ENCODE measurements at regions not wholly inside any gene's neighbourhood (a gene's known extent, or its start where the extent isn't known, plus 50 kb on each side); places are given as distances from the start of the nearest gene placed in this dataset.

DNA sequence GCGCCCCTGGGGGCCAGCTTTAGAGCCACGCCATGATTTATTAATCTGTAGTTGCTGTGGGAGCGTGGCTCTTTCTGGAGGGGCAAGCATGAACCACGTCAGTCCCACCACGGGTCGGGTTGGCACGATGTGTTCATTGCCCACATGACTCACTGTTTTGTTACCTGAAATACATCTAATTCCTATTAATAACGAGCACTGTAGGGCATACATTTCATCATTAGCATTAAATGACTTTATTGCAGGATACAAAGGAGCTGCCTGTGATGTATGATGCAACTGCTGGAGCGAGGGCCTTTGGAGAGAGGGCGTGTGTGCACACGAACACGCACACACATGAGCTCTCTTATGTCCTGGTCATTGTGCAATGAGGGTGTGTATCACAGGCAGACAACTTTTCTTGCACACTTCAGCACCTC is 127.0 kb downstream of the INHBB start:
- DNase-seq (ENCODE audit: extremely low read depth, low read depth): no peak

DNA sequence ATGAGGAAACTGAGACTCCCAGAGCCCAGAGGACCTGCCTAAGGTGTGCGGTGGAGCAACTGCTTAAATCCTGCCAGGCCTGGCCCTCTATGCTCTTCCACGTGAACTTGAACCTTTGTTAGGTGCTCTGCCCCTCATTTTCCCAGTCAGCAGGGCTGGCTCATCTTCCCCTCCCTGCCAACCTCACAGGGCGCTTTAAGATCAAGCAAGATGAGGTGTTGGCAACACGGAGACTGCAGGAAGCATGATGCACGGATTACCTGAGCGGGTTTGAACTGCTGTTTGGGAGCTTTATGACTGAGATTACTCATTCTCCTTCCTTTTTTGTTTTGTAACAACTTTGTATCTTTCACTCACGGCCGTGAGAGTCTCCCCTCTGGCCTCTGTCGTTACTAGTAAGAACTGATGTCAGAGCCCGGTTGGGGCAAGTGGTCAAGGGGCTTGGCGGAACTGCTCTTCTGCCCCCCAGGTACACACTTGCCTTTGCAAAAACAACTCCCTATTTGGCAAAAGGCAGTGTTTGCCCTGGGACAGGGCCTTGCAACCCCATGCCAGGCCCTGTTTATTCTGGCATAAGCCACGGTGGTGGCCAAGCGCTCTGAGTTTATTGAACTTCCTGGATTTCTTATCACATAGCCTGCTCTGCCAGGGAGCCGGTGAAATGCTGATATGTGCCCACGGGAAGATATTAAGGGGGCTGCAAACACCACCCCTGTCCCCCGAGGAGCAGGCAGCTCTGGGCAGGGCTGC is 127.8 kb downstream of the INHBB start:
- TF ChIP-seq, protein P1, sequence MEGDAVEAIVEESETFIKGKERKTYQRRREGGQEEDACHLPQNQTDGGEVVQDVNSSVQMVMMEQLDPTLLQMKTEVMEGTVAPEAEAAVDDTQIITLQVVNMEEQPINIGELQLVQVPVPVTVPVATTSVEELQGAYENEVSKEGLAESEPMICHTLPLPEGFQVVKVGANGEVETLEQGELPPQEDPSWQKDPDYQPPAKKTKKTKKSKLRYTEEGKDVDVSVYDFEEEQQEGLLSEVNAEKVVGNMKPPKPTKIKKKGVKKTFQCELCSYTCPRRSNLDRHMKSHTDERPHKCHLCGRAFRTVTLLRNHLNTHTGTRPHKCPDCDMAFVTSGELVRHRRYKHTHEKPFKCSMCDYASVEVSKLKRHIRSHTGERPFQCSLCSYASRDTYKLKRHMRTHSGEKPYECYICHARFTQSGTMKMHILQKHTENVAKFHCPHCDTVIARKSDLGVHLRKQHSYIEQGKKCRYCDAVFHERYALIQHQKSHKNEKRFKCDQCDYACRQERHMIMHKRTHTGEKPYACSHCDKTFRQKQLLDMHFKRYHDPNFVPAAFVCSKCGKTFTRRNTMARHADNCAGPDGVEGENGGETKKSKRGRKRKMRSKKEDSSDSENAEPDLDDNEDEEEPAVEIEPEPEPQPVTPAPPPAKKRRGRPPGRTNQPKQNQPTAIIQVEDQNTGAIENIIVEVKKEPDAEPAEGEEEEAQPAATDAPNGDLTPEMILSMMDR (IDR thresholded peaks at IDR 0.05; ENCODE audit: low read depth, low read length, missing control alignments): no peak
- no peak for DNase-seq (ENCODE audit: extremely low read depth, low read depth)
- H3K4me3 ChIP-seq (replicated peaks; ENCODE audit: low read depth, low read length): no peak overlapping the region

More for the DNA sequence above, 127.0 kb downstream of the INHBB start:
- TF ChIP-seq, protein P1 (IDR thresholded peaks at IDR 0.05; ENCODE audit: low read depth, low read length, missing control alignments): no peak
- no peak overlapping the region for H3K4me3 ChIP-seq (replicated peaks; ENCODE audit: low read depth, low read length)

DNA sequence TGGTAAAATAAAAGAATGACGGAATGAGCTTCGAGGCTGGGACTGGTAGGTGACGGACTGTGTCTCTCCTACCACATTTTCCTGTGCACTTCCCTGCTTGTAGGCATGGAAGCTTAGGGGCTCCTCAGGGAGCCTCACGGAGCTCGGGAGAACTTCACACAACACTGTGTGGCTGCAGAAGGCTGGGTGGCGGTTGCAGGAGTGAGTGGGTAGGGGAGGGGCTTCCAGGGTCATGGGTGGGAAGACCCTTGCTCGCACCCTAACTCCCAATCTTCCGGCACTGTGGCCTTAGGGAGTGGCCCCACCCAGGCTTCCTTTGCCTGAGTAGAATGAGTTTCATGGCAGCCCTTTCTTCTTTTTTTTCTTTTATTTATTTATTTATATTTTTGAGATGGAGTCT is 128.6 kb downstream of the INHBB start:
- H3K4me3 ChIP-seq (replicated peaks; ENCODE audit: low read depth, low read length): no peak overlapping the region
- TF ChIP-seq, protein P1 (IDR thresholded peaks at IDR 0.05; ENCODE audit: low read depth, low read length, missing control alignments): no peak
- DNase-seq (ENCODE audit: extremely low read depth, low read depth): no peak

DNA sequence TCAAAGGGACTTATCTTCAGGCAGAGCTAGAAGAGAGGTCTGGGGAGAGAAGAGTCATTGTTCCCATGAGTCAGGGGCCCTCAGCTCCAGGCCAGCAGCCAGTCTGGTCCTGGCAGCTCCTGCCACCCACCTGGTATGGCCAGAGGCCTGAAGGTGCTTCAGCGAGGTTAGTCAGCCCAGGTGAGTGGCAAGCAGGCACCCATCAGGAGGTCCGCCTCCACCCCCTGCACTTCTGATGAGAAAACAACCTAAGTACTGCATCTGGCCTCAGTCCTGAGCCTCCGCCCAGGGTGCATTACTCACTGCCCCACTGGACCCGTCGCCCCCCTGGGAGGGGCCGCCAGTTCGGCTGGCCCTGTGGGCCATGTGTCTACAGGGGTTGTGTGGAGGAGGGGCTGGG is 130.2 kb downstream of the INHBB start:
- H3K4me3 ChIP-seq (replicated peaks; ENCODE audit: low read depth, low read length): no peak overlapping the region
- no peak for DNase-seq (ENCODE audit: extremely low read depth, low read depth)
- TF ChIP-seq, protein P1 (IDR thresholded peaks at IDR 0.05; ENCODE audit: low read depth, low read length, missing control alignments): no peak

DNA sequence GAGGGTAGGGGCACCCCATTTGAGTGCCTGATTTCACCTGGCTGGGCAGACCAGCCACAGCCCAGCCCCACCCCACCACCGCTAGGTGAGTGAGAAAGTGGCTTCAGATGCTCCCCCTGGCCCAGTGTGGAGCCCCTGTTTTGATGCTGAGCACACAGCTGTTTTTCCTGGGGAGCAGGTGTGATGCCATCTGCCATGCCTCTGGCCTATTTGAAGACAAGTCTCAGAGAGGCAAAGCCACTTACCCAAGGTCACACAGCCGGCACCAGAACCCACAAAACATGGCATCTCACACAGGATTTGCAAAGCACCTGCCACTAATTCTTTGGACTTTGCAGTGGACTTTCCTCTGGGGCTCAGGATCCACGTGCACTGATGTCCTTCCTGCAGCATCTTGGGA is 131.3 kb downstream of the INHBB start:
- TF ChIP-seq, protein P1 (IDR thresholded peaks at IDR 0.05; ENCODE audit: low read depth, low read length, missing control alignments): no peak
- DNase-seq (ENCODE audit: extremely low read depth, low read depth): no peak
- no peak overlapping the region for H3K4me3 ChIP-seq (replicated peaks; ENCODE audit: low read depth, low read length)

DNA sequence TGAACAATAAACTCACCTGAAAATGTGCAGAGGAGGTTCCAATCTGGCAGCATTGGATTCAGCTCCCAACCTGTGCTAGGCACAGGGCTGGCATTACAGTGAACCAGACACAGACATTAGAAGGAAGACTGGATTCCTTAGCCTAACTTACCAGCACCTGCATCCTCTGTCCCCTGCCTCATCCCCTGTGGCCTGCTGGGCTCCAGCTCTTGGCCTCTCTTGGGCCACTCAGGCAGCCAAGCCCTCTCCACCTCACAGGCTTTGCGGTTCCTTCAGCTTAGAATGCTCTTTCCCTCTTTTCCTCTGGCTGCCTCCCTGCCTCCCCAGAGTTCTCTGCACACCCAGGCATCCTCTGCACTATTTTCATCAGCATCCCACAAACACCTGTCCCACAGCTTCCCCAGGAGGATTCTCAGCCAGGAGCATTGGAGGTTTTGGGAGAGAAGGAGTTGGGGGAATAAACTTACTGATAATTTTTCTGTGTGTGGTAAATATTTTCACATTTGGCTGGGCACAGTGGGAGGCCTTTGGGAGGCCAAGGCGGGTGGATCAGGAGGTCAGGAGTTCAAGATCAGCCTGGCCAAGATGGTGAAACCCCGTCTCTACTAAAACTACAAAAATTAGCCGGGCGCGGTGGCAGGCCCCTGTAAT is 132.0 kb downstream of the INHBB start:
- TF ChIP-seq, protein P1 (IDR thresholded peaks at IDR 0.05; ENCODE audit: low read depth, low read length, missing control alignments): no peak
- no peak overlapping the region for H3K4me3 ChIP-seq (replicated peaks; ENCODE audit: low read depth, low read length)
- no peak for DNase-seq (ENCODE audit: extremely low read depth, low read depth)

Data from HFF-Myc (cell line).